AG04449 (cell line): ENCODE measurements at regions not wholly inside any gene's neighbourhood (a gene's known extent, or its start where the extent isn't known, plus 50 kb on each side); places are given as distances from the start of the nearest gene placed in this dataset.
"Not testable (repeated sequence)": the region's sequence is repeated elsewhere in the genome, so short reads cannot be mapped to it uniquely, and the experiment has no call there.

Experiments
- CTCF ChIA-PET: fragments of 350-600 bp; formaldehyde crosslinking; extraction: SDS; loops from one replicate; lab custom pipeline; 2021; ENCODE audit warnings: antibody characterized with exemption; lab: Yijun Ruan, JAX
- POLR2A ChIA-PET: fragments of 400-600, 350-600 bp; formaldehyde crosslinking; extraction: SDS; loops from one replicate; lab custom pipeline; 2020; ENCODE audit warnings: antibody characterized with exemption, inconsistent platforms; lab: Yijun Ruan, JAX
- DNase-seq: peaks from one replicate; pipeline ENCODE4 v3.0.0-alpha.2; 2010; ENCODE audit warnings: low read depth, low spot score
- H3K4me3 ChIP-seq: 2 replicates; pipeline ENCODE4 v1.5.1; 2011; ENCODE audit warnings: low read depth, mild to moderate bottlenecking, control low read depth, low read length
- CTCF ChIP-seq: IDR thresholded peaks from one replicate; pipeline ENCODE4 v1.5.1; 2011; ENCODE audit warnings: mild to moderate bottlenecking, moderate library complexity, low read length, control low read depth, inconsistent platforms; ENCODE audit not compliant: insufficient read depth; ENCODE audit errors: missing control alignments

DNA sequence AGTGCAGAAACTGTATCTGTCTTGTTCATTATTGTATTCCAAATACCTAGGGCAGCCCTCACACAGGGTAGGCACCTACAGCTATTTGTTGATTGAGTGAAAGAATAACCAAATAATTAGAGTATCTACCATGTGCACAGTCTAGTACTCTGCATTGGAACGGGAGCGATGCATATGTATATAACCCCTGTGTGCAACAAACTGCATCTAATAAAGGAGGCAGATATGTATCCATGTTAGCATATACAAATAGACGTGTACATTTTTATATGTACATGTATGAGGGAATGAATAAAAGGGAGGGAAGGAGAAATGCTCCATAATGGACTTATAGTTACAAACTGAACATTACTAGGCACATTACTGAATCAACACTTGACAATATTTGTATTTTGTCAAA is 191.3 kb upstream of the PTPRZ1 start:
- no peak overlapping the region for H3K4me3 ChIP-seq
- TF ChIP-seq CTCF: no peak
- POLR2A ChIA-PET: no interaction called here
- CTCF ChIA-PET: interaction anchor here (1.3 kb wide), 1 partner anchor 312 kb away, joined by 3 read pairs; no protein-coding TSS in a partner anchor
- no peak for DNase-seq

DNA sequence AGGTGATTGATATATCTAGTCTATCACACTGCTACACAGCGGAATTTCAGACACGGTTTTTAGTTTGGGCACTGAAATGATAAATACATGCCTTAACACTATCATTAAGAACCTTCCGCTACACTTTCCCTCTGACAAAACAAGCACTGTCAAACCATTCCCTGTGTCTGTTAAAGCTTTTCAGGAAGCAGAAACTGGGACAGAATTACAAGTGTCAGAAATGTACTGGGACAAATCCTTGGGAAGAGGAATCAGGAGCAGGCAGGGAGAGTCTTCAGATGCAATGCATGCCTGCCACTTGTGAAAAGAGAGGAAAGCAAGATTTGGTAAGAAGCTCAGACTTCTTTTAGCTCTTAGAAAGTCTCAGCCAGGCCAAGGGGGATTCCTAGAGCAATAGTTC is 196.8 kb upstream of the PTPRZ1 start:
- no peak for DNase-seq
- TF ChIP-seq CTCF: no peak
- POLR2A ChIA-PET: no interaction called here

GRCh38 chr7:121674455-121674854 is 198.5 kb upstream of the PTPRZ1 start:
- POLR2A ChIA-PET, CTCF ChIA-PET: not testable (repeated sequence)

More for the DNA sequence above, 196.8 kb upstream of the PTPRZ1 start:
- CTCF ChIA-PET: no interaction called here
- H3K4me3 ChIP-seq: no peak overlapping the region

GRCh38 chr7:121669144-121669543 is 203.8 kb upstream of the PTPRZ1 start:
- no peak overlapping the region for H3K4me3 ChIP-seq
- POLR2A ChIA-PET: no interaction called here
- CTCF ChIA-PET: no interaction called here
- no peak for DNase-seq
- no peak for TF ChIP-seq CTCF

More at GRCh38 chr7:121674455-121674854, 198.5 kb upstream of the PTPRZ1 start:
- not testable (repeated sequence) for H3K4me3 ChIP-seq, DNase-seq

GRCh38 chr7:121666306-121666705 is 206.7 kb upstream of the PTPRZ1 start:
- POLR2A ChIA-PET: no interaction called here
- no peak overlapping the region for H3K4me3 ChIP-seq
- no peak for DNase-seq
- no peak for TF ChIP-seq CTCF
- CTCF ChIA-PET: no interaction called here

DNA sequence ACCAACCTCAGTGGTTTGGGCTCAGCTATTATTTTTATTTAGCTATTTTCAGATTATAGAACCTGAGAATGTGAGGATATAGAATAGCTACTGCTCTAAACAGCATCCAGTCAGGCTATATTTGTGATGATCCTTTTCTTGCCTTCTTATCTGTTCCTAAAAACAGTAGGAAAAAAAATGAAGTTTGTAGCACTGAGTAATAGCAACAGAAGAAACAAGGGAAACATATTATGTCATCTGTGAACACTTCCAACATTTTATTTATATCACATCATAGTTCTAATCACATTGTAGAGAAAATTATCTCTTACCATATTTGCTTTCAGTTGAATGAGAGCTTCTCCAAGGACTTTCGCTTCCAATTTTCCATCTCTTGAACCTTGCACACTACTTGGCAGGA is 229.6 kb upstream of the PTPRZ1 start:
- TF ChIP-seq CTCF: no peak
- DNase-seq: no peak
- CTCF ChIA-PET: no interaction called here
- no peak overlapping the region for H3K4me3 ChIP-seq
- POLR2A ChIA-PET: no interaction called here

- ChIA-PET POLR2A (no interaction called here), CTCF (interaction anchor here (1.0 kb wide), 1 partner anchor 355 kb away, joined by 3 read pairs; no protein-coding TSS in a partner anchor)
- no peak for TF ChIP-seq CTCF
- DNase-seq: no peak
- H3K4me3 ChIP-seq: no peak overlapping the region
Observed at GRCh38 chr7:121639705-121640104, 233.3 kb upstream of the PTPRZ1 start.
